Gastroesophageal sphincter (tissue), 4 donors: ENCODE measurements at regions not wholly inside any gene's neighbourhood (a gene's known extent, or its start where the extent isn't known, plus 50 kb on each side); places are given as distances from the start of the nearest gene placed in this dataset.
A peak's percentile ranks its signal among the peaks of the same experiment; 100 is the strongest.
"Not testable (repeated sequence)": the region's sequence is repeated elsewhere in the genome, so short reads cannot be mapped to it uniquely, and the experiment has no call there.

Source experiments
- ATAC-seq: fragments of 150-250 bp; one replicate; pipeline ENCODE4 v1.9.1; 2016; ENCODE audit warnings: mild to moderate bottlenecking, moderate library complexity
- H3K27ac ChIP-seq, 4 donors: fragments of 200-600 bp; sonication (generic) in 3 of 4; 1 replicate in 3 of 4; 2 replicates in 1 of 4; pipeline ENCODE4 v1.5.1; 2016 to 2019
- H3K27me3 ChIP-seq: fragments of 200-600 bp; sonication (generic); one replicate; pipeline ENCODE4 v1.5.1; 2019
- H3K36me3 ChIP-seq, 2 donors: fragments of 200-600 bp; sonication (generic); one replicate each; pipeline ENCODE4 v1.5.1; 2019; ENCODE audit warnings: control low read depth in 1 of 2
- H3K4me1 ChIP-seq, 3 donors: fragments of 200-600 bp; sonication (generic); 1 replicate in 2 of 3; 2 replicates in 1 of 3; pipeline ENCODE4 v1.5.1; 2016 to 2019; ENCODE audit warnings: control low read depth in 2 of 3
- H3K4me3 ChIP-seq, 2 donors: fragments of 200-600 bp; sonication (generic); one replicate each; pipeline ENCODE4 v1.5.1; 2019; ENCODE audit warnings: mild to moderate bottlenecking in 1 of 2, moderate library complexity in 1 of 2
- H3K9me3 ChIP-seq, 3 donors: fragments of 200-600 bp; sonication (generic); one replicate each; pipeline ENCODE4 v1.5.1; 2017 to 2019; ENCODE audit warnings: control low read depth in 2 of 3
- EP300 ChIP-seq: sonication (generic); formaldehyde crosslinking; IDR thresholded peaks from one replicate; pipeline ENCODE4 v1.6.1; 2017; ENCODE audit warnings: antibody characterized with exemption, mild to moderate bottlenecking
- POLR2A ChIP-seq, 2 donors: fragments of 450-650 bp; IDR thresholded peaks; one replicate each; pipeline ENCODE4 v1.6.1; 2017; ENCODE audit warnings: antibody characterized with exemption in 2 of 2, mild to moderate bottlenecking in 2 of 2, moderate library complexity in 1 of 2
- POLR2AphosphoS5 ChIP-seq: sonication (generic); formaldehyde crosslinking; IDR thresholded peaks from one replicate; pipeline ENCODE4 v1.6.1; 2017; ENCODE audit warnings: antibody characterized with exemption
- WGBS, 2 donors: methylation state at CpG; one replicate each; pipeline ENCODE4 v1.1.5; 2018; ENCODE audit warnings: low coverage in 1 of 2; 5-methylcytosine and 5-hydroxymethylcytosine counted together
- TF ChIP-seq, protein P1 (sequence below), 4 experiments: fragments of 200-600 bp in 2 of 4; fragments of 450-650 bp in 2 of 4; sonication (generic) in 1 of 4; IDR thresholded peaks; one replicate each; pipeline ENCODE4 v1.5.1; 2017 to 2019; ENCODE audit warnings: antibody characterized with exemption in 4 of 4, mild to moderate bottlenecking in 2 of 4, moderate library complexity in 2 of 4

DNA sequence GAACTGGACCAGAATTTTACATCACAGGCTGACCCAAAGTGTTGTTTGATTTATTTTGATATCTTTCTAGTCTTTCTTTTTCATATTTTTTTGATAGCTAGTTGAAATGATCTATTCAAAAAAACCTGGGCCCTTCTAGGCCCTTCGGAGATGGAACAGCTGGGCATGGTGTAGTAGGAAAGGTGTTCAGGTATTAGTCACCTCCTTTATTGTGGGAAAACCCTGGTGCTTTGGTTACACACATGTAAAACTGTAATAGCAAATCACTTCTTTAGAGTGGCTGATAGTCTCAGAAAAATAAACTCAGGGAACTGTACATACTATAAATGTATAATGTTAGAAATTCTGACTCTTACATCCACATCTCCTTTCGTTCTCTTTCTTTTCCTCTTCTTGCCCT is 234.5 kb downstream of the PLA2G4A start:
- 85 to 86% methylated on average over 1 to 2 of the region's 2 CpGs for WGBS, 2 donors
- TF ChIP-seq EP300: no peak
- TF ChIP-seq POLR2A (IDR thresholded peaks at IDR 0.05): no peak
- TF ChIP-seq POLR2AphosphoS5: no peak
- TF ChIP-seq, protein P1, sequence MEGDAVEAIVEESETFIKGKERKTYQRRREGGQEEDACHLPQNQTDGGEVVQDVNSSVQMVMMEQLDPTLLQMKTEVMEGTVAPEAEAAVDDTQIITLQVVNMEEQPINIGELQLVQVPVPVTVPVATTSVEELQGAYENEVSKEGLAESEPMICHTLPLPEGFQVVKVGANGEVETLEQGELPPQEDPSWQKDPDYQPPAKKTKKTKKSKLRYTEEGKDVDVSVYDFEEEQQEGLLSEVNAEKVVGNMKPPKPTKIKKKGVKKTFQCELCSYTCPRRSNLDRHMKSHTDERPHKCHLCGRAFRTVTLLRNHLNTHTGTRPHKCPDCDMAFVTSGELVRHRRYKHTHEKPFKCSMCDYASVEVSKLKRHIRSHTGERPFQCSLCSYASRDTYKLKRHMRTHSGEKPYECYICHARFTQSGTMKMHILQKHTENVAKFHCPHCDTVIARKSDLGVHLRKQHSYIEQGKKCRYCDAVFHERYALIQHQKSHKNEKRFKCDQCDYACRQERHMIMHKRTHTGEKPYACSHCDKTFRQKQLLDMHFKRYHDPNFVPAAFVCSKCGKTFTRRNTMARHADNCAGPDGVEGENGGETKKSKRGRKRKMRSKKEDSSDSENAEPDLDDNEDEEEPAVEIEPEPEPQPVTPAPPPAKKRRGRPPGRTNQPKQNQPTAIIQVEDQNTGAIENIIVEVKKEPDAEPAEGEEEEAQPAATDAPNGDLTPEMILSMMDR (IDR thresholded peaks at IDR 0.05): no peak
- Histone ChIP-seq H3K4me1 (no peaks in the 10 kb centered on the region), H3K27me3 (no peaks in the 10 kb centered on the region), H3K9me3 (no peaks in the 10 kb centered on the region), H3K36me3 (no peaks in the 10 kb centered on the region), H3K27ac (no peak overlapping the region), H3K4me3 (no peak overlapping the region)
- ATAC-seq: no peak

DNA sequence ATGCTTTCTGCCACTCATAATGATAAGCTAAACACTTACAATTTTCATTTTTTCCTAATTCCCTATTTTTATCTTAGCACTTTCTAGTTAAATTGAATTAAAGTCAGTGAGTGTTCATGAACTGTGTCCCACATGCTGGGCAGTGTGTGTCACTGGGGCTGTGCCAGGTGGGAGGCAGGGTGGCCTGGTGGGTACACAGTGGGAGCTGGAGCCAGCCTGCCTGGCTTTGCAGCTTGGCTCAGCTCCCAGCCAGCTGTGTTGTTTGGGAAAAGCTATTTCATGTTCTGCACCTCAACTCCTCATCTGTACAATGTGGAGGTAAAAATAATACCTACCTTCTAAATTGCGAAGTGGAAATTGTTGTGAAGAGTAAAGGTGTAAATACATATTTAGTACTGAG is 238.4 kb downstream of the PLA2G4A start:
- 83% methylated on average over 1 of the region's 1 CpG; no CpG with 5 or more reads in 1 of the 2 donors for WGBS, 2 donors

DNA sequence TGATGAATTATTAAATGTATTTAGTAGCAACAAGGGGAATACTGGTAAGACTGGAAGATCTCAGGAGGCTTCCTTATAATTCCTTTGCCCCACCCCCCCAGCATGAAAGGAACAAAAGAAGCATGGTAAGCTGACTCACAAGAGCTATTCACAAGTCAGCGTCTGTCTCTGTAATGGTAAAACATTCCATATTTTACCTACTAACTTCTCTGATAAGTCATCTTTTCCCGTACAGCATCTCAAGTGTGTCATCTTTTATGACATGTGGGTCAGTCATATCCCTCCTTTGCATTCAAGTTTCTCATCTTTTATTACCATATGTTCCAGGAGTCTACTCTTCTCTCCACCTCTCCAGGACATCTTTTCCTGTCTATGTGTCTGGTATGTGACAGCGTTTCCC is 241.3 kb downstream of the PLA2G4A start:
- no peak for ATAC-seq
- WGBS, 2 donors: 76 to 95% methylated on average over 3 of the region's 3 CpGs
- H3K27ac ChIP-seq: no peak overlapping the region

More for the DNA sequence above, 238.4 kb downstream of the PLA2G4A start:
- TF ChIP-seq POLR2AphosphoS5: no peak
- TF ChIP-seq, protein P1 (IDR thresholded peaks at IDR 0.05): no peak
- no peak for TF ChIP-seq EP300
- Histone ChIP-seq H3K27ac (no peak overlapping the region), H3K9me3 (no peaks in the 10 kb centered on the region), H3K36me3 (no peaks in the 10 kb centered on the region), H3K4me1 (no peaks in the 10 kb centered on the region), H3K4me3 (no peak overlapping the region), H3K27me3 (no peaks in the 10 kb centered on the region)
- no peak for ATAC-seq

DNA sequence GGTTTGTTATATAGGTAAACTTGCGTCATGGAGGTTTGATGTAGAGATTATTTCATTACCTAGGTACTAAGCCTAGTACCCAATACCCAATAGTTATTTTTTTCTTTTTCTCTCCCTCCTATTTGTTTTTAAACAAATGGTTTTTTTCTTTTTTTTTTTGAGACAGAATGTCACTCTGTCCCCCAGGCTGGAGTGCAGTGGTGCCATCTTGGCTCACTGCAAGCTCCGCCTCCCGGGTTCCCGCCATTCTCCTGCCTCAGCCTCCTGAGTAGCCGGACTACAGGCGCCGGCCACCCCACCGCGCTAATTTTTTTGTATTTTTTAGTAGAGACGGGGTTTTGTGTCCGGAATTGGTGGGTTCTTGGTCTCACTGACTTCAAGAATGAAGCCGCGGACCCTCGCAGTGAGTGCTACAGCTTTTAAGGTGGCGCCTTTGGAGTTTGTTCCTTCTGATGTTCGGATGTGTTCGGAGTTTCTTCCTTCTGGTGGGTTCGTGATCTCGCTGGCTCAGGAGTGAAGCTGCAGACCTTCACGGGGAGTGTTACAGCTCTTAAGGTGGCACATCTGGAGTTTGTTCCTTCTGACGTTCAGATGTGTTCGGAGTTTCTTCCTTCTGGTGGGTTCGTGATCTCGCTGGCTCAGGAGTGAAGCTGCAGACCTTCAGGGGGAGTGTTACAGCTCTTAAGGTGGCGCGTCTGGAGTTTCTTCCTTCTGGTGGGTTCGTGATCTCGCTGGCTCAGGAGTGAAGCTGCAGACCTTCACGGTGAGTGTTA is 243.7 kb downstream of the PLA2G4A start:
- not testable (repeated sequence) for H3K27me3 ChIP-seq, H3K36me3 ChIP-seq, H3K27ac ChIP-seq, ATAC-seq, H3K4me1 ChIP-seq
- peaks cover 0 to 17% (median 0%) of the 10 kb centered on the region in 3 donors for H3K9me3 ChIP-seq
- H3K4me3 ChIP-seq: peak overlapping the region in 1 of 2 donors; percentile 12
- 77 to 85% methylated on average over 2 to 21 of the region's 29 CpGs for WGBS, 2 donors

More for the DNA sequence above, 241.3 kb downstream of the PLA2G4A start:
- Histone ChIP-seq H3K9me3 (peaks cover 0 to 14% (median 0%) of the 10 kb centered on the region in 3 donors), H3K4me1 (no peaks in the 10 kb centered on the region), H3K4me3 (no peak overlapping the region), H3K27me3 (no peaks in the 10 kb centered on the region), H3K36me3 (no peaks in the 10 kb centered on the region)
- no peak for TF ChIP-seq POLR2AphosphoS5
- TF ChIP-seq POLR2A (IDR thresholded peaks at IDR 0.05): no peak
- no peak for TF ChIP-seq EP300
- TF ChIP-seq, protein P1 (IDR thresholded peaks at IDR 0.05): no peak

DNA sequence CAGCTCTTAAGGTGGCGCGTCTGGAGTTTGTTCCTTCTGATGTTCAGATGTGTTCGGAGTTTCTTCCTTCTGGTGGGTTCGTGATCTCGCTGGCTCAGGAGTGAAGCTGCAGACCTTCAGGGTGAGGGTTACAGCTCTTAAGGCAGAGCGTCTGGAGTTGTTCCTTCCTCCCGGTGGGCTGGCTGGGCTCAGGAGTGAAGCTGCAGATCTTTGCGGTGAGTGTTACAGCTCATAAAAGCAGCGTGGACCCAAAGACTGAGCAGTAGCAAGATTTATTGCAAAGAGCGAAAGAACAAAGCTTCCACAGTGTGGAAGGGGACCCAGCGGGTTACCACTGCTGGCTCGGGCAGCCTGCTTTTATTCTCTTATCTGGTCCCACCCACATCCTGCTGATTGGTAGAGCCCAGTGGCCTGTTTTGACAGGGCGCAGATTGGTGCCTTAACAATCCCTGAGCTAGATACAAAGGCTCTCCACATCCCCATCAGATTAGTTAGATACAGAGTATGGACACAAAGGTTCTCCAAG is 244.3 kb downstream of the PLA2G4A start:
- WGBS, 2 donors: 57% methylated on average over 3 of the region's 13 CpGs; no CpG with 5 or more reads in 1 of the 2 donors
- peaks cover 0 to 17% (median 0%) of the 10 kb centered on the region in 3 donors for H3K9me3 ChIP-seq
- H3K36me3 ChIP-seq, H3K27ac ChIP-seq, H3K27me3 ChIP-seq, H3K4me1 ChIP-seq, ATAC-seq: not testable (repeated sequence)
- H3K4me3 ChIP-seq: peak overlapping the region in 1 of 2 donors; percentile 12

DNA sequence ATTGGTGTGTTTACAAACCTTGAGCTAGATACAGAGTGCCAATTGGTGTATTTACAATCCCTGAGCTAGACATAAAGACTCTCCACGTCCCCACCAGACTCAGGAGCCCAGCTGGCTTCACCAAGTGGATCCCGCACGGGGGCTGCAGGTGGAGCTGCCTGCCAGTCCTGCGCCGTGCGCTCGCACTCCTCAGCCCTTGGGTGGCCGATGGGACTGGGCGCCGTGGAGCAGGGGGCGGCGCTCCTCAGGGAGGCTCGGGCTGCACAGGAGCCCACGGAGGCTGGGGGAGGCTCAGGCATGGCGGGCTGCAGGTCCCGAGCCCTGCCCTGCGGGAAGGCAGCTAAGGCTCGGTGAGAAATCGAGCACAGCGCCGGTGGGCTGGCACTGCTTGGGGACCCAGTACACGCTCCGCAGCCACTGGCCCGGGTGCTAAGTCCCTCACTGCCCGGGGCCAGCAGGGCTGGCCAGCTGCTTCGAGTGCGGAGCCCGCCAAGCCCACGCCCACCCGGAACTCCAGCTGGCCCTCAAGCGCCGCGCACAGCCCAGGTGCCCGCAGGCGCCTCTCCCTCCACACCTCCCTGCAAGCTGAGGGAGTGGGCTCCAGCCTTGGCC is 245.0 kb downstream of the PLA2G4A start:
- not testable (repeated sequence) for H3K36me3 ChIP-seq, H3K27ac ChIP-seq, H3K4me3 ChIP-seq, H3K27me3 ChIP-seq, H3K4me1 ChIP-seq, ATAC-seq
- no CpG with 5 or more reads among the region's 35 CpGs for WGBS, 2 donors
- H3K9me3 ChIP-seq: peaks cover 0 to 17% (median 0%) of the 10 kb centered on the region in 3 donors
